Fibroblast of lung (primary cell): ENCODE measurements at regions not wholly inside any gene's neighbourhood (a gene's known extent, or its start where the extent isn't known, plus 50 kb on each side); places are given as distances from the start of the nearest gene placed in this dataset.

Experiments
- CTCF ChIP-seq, 2 donors: IDR thresholded peaks in 1 of 2; conservative IDR thresholded peaks in 1 of 2; 1 replicate in 1 of 2; 2 replicates in 1 of 2; pipeline ENCODE4 v1.5.1; 2011 to 2012; ENCODE audit warnings: low read length in 2 of 2, control low read depth in 1 of 2, inconsistent platforms in 1 of 2, low read depth in 1 of 2, mild to moderate bottlenecking in 1 of 2
- EZH2 ChIP-seq: IDR thresholded peaks from 2 replicates; pipeline ENCODE4 v1.5.1; 2012; ENCODE audit warnings: low read length, control low read depth, mild to moderate bottlenecking; ENCODE audit errors: missing control alignments

GRCh38 chr5:90251447-90251846 is 158.1 kb downstream of the CETN3 start:
- no peak for TF ChIP-seq CTCF (conservative IDR thresholded peaks at IDR 0.05 in 1 of 2, IDR thresholded peaks at IDR 0.05 in 1 of 2; ENCODE audit: low read depth in 1 of 2, low read length in 2 of 2)
- TF ChIP-seq EZH2 = no peak
